SK-N-SH (cell line): ENCODE measurements at regions not wholly inside any gene's neighbourhood (a gene's known extent, or its start where the extent isn't known, plus 50 kb on each side); places are given as distances from the start of the nearest gene placed in this dataset.

Experiments used
- CTCF ChIA-PET: fragments of 300-600, 350-600 bp; formaldehyde crosslinking; extraction: SDS; loops from one replicate; lab custom pipeline; 2021; lab: Yijun Ruan, JAX
- POLR2A ChIA-PET: fragments of 350-600 bp; sonication (Branson Sonifier 250); formaldehyde crosslinking; extraction: SDS; loops from one replicate; lab custom pipeline; 2020; ENCODE audit warnings: antibody characterized with exemption, inconsistent platforms; lab: Yijun Ruan, JAX
- DNase-seq: peaks from one replicate; pipeline ENCODE4 v3.0.0; 2012
- H2AFZ ChIP-seq: fragments of 200-600 bp; sonication (generic); 2 replicates; pipeline ENCODE4 v1.8.1; 2016; ENCODE audit warnings: antibody characterized with exemption, mild to moderate bottlenecking, low read depth
- H3F3A ChIP-seq: fragments of 200-600 bp; sonication (generic); replicated peaks from 2 replicates; pipeline ENCODE3; 2016; ENCODE audit warnings: antibody characterized with exemption, mild to moderate bottlenecking; ENCODE audit not compliant: insufficient read depth
- H3K27ac ChIP-seq, 2 experiments: fragments of 200-500 bp in 1 of 2; fragments of 200-600 bp in 1 of 2; sonication (Bioruptor generic) in 1 of 2; sonication (generic), shearing (Covaris generic) in 1 of 2; 2 replicates each; pipeline versions ENCODE4 v1.5.1 to v1.6.1; 2014 to 2016; ENCODE audit warnings: low read depth in 2 of 2, inconsistent platforms in 1 of 2, low read length in 1 of 2, mild to moderate bottlenecking in 1 of 2, mixed read lengths in 1 of 2
- H3K27me3 ChIP-seq: fragments of 200-600 bp; sonication (generic), shearing (Covaris generic); 2 replicates; pipeline ENCODE4 v1.6.1; 2016; ENCODE audit warnings: mixed run types; ENCODE audit not compliant: insufficient read depth
- H3K36me3 ChIP-seq, 2 experiments: fragments of 200-500 bp in 1 of 2; fragments of 200-600 bp in 1 of 2; sonication (Bioruptor generic) in 1 of 2; sonication (generic) in 1 of 2; replicated peaks in 1 of 2; 2 replicates each; pipeline versions ENCODE3 to v1.5.1; 2014 to 2016; ENCODE audit warnings: low read length in 1 of 2, mild to moderate bottlenecking in 1 of 2; ENCODE audit not compliant: insufficient read depth in 2 of 2, control insufficient read depth in 1 of 2
- H3K4me1 ChIP-seq, 2 experiments: fragments of 200-500 bp in 1 of 2; fragments of 200-600 bp in 1 of 2; sonication (Bioruptor generic) in 1 of 2; sonication (generic), shearing (Covaris generic) in 1 of 2; 2 replicates each; pipeline versions ENCODE4 v1.5.1 to v1.6.1; 2014 to 2016; ENCODE audit warnings: low read depth in 1 of 2, low read length in 1 of 2, mixed run types in 1 of 2; ENCODE audit not compliant: insufficient read depth in 2 of 2, control insufficient read depth in 1 of 2
- H3K4me2 ChIP-seq: fragments of 200-600 bp; sonication (generic), shearing (Covaris generic); 2 replicates; pipeline ENCODE4 v1.6.1; 2017; ENCODE audit warnings: mixed run types
- H3K4me3 ChIP-seq, 2 experiments: fragments of 200-500 bp in 1 of 2; fragments of 200-600 bp in 1 of 2; sonication (Bioruptor generic) in 1 of 2; sonication (generic), shearing (Covaris generic) in 1 of 2; 2 replicates each; pipeline versions ENCODE4 v1.5.1 to v1.8.1; 2014 to 2016; ENCODE audit warnings: low read depth in 2 of 2, inconsistent platforms in 1 of 2, low read length in 1 of 2, mild to moderate bottlenecking in 1 of 2, mixed read lengths in 1 of 2, moderate library complexity in 1 of 2
- H3K79me2 ChIP-seq: fragments of 200-600 bp; sonication (generic); 2 replicates; pipeline ENCODE4 v1.8.1; 2017; ENCODE audit warnings: mild to moderate bottlenecking; ENCODE audit not compliant: insufficient read depth
- H3K9ac ChIP-seq: fragments of 200-600 bp; sonication (generic); 2 replicates; pipeline ENCODE4 v1.6.1; 2017; ENCODE audit warnings: mixed run types
- H3K9me2 ChIP-seq: fragments of 200-600 bp; sonication (generic); 2 replicates; pipeline ENCODE4 v1.6.1; 2017; ENCODE audit warnings: mixed run types
- H3K9me3 ChIP-seq: fragments of 200-600 bp; sonication (generic); 2 replicates; pipeline ENCODE4 v1.6.1; 2017; ENCODE audit warnings: mixed run types, mild to moderate bottlenecking, moderate library complexity
- H4K20me1 ChIP-seq: fragments of 200-600 bp; sonication (generic); 2 replicates; pipeline ENCODE4 v1.6.1; 2017; ENCODE audit warnings: mild to moderate bottlenecking, mixed run types; ENCODE audit not compliant: insufficient read depth
- CHD2 ChIP-seq: fragments of 150-350 bp; IDR thresholded peaks from 2 replicates; pipeline ENCODE4 v1.6.1; 2018; ENCODE audit warnings: low read length; ENCODE audit not compliant: partially characterized antibody
- CTCF ChIP-seq: fragments of 200-600 bp; sonication (generic); IDR thresholded peaks from 2 replicates; pipeline ENCODE4 v1.6.1; 2017; ENCODE audit warnings: antibody characterized with exemption, mild to moderate bottlenecking, moderate library complexity
- ELF1 ChIP-seq: IDR thresholded peaks from 2 replicates; pipeline ENCODE4 v1.4.0; 2012
- FOSL2 ChIP-seq: IDR thresholded peaks from 2 replicates; pipeline ENCODE4 v1.4.0; 2012; ENCODE audit warnings: low read depth, mild to moderate bottlenecking, moderate library complexity, borderline replicate concordance
- FOXM1 ChIP-seq: IDR thresholded peaks from 2 replicates; pipeline ENCODE4 v1.4.0; 2012; ENCODE audit warnings: low read depth, mild to moderate bottlenecking
- JUND ChIP-seq: IDR thresholded peaks from 2 replicates; pipeline ENCODE4 v1.4.0; 2012
- MXI1 ChIP-seq: IDR thresholded peaks from 2 replicates; pipeline ENCODE4 v1.6.1; 2012; ENCODE audit warnings: mild to moderate bottlenecking, low read depth, low read length, improper control_type of control experiment
- POLR2AphosphoS5 ChIP-seq: IDR thresholded peaks from 2 replicates; pipeline ENCODE4 v1.6.1; 2012; ENCODE audit warnings: low read depth, low read length
- SMC3 ChIP-seq: IDR thresholded peaks from 2 replicates; pipeline ENCODE4 v1.6.1; 2012; ENCODE audit warnings: low read depth, low read length, improper control_type of control experiment
- TAF1 ChIP-seq: IDR thresholded peaks from 2 replicates; pipeline ENCODE4 v1.6.1; 2012; ENCODE audit warnings: low read depth, mild to moderate bottlenecking, low read length, moderate library complexity, borderline replicate concordance
- TEAD4 ChIP-seq: IDR thresholded peaks from 2 replicates; pipeline ENCODE4 v1.4.0; 2012; ENCODE audit warnings: mild to moderate bottlenecking, borderline replicate concordance; ENCODE audit not compliant: insufficient read depth
- WGBS: methylation state at CpG from one replicate; pipeline ENCODE4 v1.1.6; 2017; ENCODE audit warnings: low lambda C conversion rate; 5-methylcytosine and 5-hydroxymethylcytosine counted together
- TF ChIP-seq, protein P1 (sequence below): IDR thresholded peaks from 2 replicates; pipeline ENCODE4 v1.6.1; 2012; ENCODE audit warnings: mild to moderate bottlenecking, low read depth, low read length, moderate library complexity

GRCh38 chr15:31870328-31871165 lies 159.8 kb upstream of the CHRNA7 start, which contains the start of gene OTUD7A:
Gene OTUD7A, minus strand, starts transcription at chr15:31870673.
- no peaks in the 10 kb centered on the region for H3K9me2 ChIP-seq
- H3K27me3 ChIP-seq: peaks cover 7% of the 10 kb centered on the region; the same call in 1 of the 2 replicates
- H3K27ac ChIP-seq: peak within 1 kb of the TSS in 1 of 2 experiments; percentile 62; a peak in 2 of 4 replicates
- H3K9ac ChIP-seq: no peak within 1 kb of the TSS
- ChIA-PET POLR2A (no interaction called here), CTCF (interaction anchor here (1.2 to 5.2 kb wide), 5 partner anchors 16 to 265 kb away, joined by 3 to 22 read pairs (median 4); no protein-coding TSS in a partner anchor)
- no peaks in the 10 kb centered on the region for H4K20me1 ChIP-seq
- H3K4me1 ChIP-seq: peaks cover 0 to 21% of the 10 kb centered on the region in 2 experiments; a peak in 1 of 4 replicates
- H3K9me3 ChIP-seq: no peaks in the 10 kb centered on the region
- peak within 1 kb of the TSS; percentile 70 for H3K4me2 ChIP-seq
- no peaks in the 10 kb centered on the region for H3K36me3 ChIP-seq
- peak within 1 kb of the TSS; percentile 63 to 64 for H3K4me3 ChIP-seq
- H3F3A ChIP-seq: peaks cover 10% of the 10 kb centered on the region
- 0% methylated on average over 5 of the region's 122 CpGs for WGBS
- H3K79me2 ChIP-seq: no peaks in the 10 kb centered on the region
- peak within 1 kb of the TSS; percentile 84; the same call in 1 of the 2 replicates for H2AFZ ChIP-seq
- peak; percentile 97 for DNase-seq
- TF ChIP-seq POLR2AphosphoS5: no peak
- TF ChIP-seq, protein P1, sequence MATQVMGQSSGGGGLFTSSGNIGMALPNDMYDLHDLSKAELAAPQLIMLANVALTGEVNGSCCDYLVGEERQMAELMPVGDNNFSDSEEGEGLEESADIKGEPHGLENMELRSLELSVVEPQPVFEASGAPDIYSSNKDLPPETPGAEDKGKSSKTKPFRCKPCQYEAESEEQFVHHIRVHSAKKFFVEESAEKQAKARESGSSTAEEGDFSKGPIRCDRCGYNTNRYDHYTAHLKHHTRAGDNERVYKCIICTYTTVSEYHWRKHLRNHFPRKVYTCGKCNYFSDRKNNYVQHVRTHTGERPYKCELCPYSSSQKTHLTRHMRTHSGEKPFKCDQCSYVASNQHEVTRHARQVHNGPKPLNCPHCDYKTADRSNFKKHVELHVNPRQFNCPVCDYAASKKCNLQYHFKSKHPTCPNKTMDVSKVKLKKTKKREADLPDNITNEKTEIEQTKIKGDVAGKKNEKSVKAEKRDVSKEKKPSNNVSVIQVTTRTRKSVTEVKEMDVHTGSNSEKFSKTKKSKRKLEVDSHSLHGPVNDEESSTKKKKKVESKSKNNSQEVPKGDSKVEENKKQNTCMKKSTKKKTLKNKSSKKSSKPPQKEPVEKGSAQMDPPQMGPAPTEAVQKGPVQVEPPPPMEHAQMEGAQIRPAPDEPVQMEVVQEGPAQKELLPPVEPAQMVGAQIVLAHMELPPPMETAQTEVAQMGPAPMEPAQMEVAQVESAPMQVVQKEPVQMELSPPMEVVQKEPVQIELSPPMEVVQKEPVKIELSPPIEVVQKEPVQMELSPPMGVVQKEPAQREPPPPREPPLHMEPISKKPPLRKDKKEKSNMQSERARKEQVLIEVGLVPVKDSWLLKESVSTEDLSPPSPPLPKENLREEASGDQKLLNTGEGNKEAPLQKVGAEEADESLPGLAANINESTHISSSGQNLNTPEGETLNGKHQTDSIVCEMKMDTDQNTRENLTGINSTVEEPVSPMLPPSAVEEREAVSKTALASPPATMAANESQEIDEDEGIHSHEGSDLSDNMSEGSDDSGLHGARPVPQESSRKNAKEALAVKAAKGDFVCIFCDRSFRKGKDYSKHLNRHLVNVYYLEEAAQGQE: peak; percentile 83
- TF ChIP-seq, all 33 proteins: peak for 1

- peaks cover 0 to 17% of the 10 kb centered on the region in 2 experiments; a peak in 1 of 4 replicates for H3K4me1 ChIP-seq
- WGBS: 75% methylated on average over 14 of the region's 14 CpGs
- H3K27ac ChIP-seq: peak overlapping the region in 1 of 2 experiments; percentile 62; a peak in 2 of 4 replicates
- H3F3A ChIP-seq: peaks cover 10% of the 10 kb centered on the region
- H3K9me2 ChIP-seq: no peaks in the 10 kb centered on the region
- H3K27me3 ChIP-seq: peaks cover 7% of the 10 kb centered on the region; the same call in 1 of the 2 replicates
- H3K9ac ChIP-seq: no peak overlapping the region
- no peak for DNase-seq
- peak overlapping the region; percentile 70 for H3K4me2 ChIP-seq
- ChIA-PET POLR2A (no interaction called here), CTCF (interaction anchor here (1.6 to 5.2 kb wide), 2 partner anchors 15 to 18 kb away, joined by 4 to 22 read pairs; no protein-coding TSS in a partner anchor)
- H3K9me3 ChIP-seq: no peaks in the 10 kb centered on the region
- TF ChIP-seq TAF1 (no peak), SMC3 (no peak), FOSL2 (no peak), JUND (no peak), FOXM1 (no peak), CTCF (no peak), TEAD4 (no peak), CHD2 (no peak), MXI1 (no peak), ELF1 (no peak)
- TF ChIP-seq, protein P1: no peak
- no peaks in the 10 kb centered on the region for H4K20me1 ChIP-seq
- H3K4me3 ChIP-seq: peak overlapping the region; percentile 63 to 64
- H2AFZ ChIP-seq: peak overlapping the region; percentile 84; the same call in 1 of the 2 replicates
- H3K79me2 ChIP-seq: no peaks in the 10 kb centered on the region
- no peaks in the 10 kb centered on the region for H3K36me3 ChIP-seq
These were observed 159.0 kb upstream of the CHRNA7 start for GRCh38 chr15:31871166-31871886.
